B cell (primary cell): ENCODE measurements at regions not wholly inside any gene's neighbourhood (a gene's known extent, or its start where the extent isn't known, plus 50 kb on each side); places are given as distances from the start of the nearest gene placed in this dataset.

Experiments
- EZH2 ChIP-seq: IDR thresholded peaks from 2 replicates; pipeline ENCODE4 v1.6.1; 2012; ENCODE audit warnings: borderline replicate concordance, low read depth, mild to moderate bottlenecking, moderate library complexity, low read length; ENCODE audit not compliant: insufficient read depth, poor library complexity, severe bottlenecking
- TF ChIP-seq, protein P1 (sequence below): fragments of 200-600 bp; IDR thresholded peaks from one replicate; pipeline ENCODE4 v1.8.0; 2022; ENCODE audit warnings: antibody characterized with exemption, mild to moderate bottlenecking

DNA sequence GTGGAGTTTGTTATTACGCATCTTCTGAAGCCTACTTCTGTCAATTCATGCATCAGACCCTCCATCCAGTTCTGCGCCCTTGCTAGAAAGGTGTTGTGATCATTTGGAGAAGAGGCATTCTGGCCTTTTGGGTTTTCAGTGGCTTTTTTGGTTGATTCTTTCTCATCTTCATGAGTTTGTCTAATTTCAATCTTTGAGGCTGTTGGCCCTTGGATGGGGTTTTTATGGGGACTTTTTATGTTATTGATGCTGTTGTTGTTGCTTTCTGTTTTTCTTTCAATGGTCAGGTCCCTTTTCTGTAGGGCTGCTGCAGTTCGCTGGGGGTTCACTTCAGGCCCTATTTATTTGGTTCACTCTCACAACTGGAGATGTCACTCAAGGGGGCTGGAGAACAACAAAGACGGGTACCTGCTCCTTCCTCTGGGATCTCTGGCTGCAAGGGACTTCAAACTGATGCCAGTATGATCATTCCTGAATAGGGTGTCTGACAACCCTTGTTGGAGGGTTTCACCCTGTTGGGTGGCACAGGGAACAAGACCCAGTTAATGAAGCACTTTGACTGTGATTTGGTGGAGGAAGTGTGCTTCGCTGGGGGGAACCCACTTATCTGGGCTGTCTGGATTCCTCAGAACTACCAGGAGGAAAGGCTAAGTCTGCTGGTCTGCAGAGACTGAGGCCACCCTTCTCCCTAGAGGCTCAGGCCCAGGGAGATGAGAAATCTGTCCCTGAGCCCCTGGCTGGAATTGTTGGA lies 226.7 kb upstream of the PTGER4 start:
- no peak for TF ChIP-seq EZH2
- TF ChIP-seq, protein P1, sequence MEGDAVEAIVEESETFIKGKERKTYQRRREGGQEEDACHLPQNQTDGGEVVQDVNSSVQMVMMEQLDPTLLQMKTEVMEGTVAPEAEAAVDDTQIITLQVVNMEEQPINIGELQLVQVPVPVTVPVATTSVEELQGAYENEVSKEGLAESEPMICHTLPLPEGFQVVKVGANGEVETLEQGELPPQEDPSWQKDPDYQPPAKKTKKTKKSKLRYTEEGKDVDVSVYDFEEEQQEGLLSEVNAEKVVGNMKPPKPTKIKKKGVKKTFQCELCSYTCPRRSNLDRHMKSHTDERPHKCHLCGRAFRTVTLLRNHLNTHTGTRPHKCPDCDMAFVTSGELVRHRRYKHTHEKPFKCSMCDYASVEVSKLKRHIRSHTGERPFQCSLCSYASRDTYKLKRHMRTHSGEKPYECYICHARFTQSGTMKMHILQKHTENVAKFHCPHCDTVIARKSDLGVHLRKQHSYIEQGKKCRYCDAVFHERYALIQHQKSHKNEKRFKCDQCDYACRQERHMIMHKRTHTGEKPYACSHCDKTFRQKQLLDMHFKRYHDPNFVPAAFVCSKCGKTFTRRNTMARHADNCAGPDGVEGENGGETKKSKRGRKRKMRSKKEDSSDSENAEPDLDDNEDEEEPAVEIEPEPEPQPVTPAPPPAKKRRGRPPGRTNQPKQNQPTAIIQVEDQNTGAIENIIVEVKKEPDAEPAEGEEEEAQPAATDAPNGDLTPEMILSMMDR, result no peak
